Activated CD8-positive, alpha-beta memory T cell treated with anti-CD3 and anti-CD28 coated beads, Interleukin-2, amount 10 ng/mL, durations not matched to agents 7 days and 5 days (primary cell): ENCODE measurements at regions not wholly inside any gene's neighbourhood (a gene's known extent, or its start where the extent isn't known, plus 50 kb on each side); places are given as distances from the start of the nearest gene placed in this dataset.
"Not testable (repeated sequence)": the region's sequence is repeated elsewhere in the genome, so short reads cannot be mapped to it uniquely, and the experiment has no call there.

ENCODE experiments used
- ATAC-seq: fragments of 150-1000 bp; cut with Tn5 transposase; one replicate; pipeline ENCODE4 v1.10.0; 2021; ENCODE audit warnings: moderate library complexity
- CTCF ChIA-PET: fragments of 350-600 bp; sonication (Branson Sonifier 250); formaldehyde crosslinking; loops from one replicate; lab custom pipeline; 2021; ENCODE audit warnings: antibody characterized with exemption; lab: Charles Lee
- DNase-seq: peaks from one replicate; pipeline ENCODE4 v3.0.0-alpha.2; 2020
- H3K27ac Mint-ChIP-seq: one replicate; pipeline ENCODE4 v1.8.0; 2021; ENCODE audit warnings: mild to moderate bottlenecking, mixed read lengths
- H3K27me3 Mint-ChIP-seq: one replicate; pipeline ENCODE4 v1.8.0; 2021; ENCODE audit warnings: mixed read lengths
- H3K36me3 Mint-ChIP-seq: one replicate; pipeline ENCODE4 v1.8.0; 2021; ENCODE audit warnings: mild to moderate bottlenecking, mixed read lengths
- H3K4me1 Mint-ChIP-seq: one replicate; pipeline ENCODE4 v1.8.0; 2021; ENCODE audit warnings: mixed read lengths
- H3K4me3 Mint-ChIP-seq: one replicate; pipeline ENCODE4 v1.8.0; 2021; ENCODE audit warnings: mild to moderate bottlenecking, moderate library complexity, mixed read lengths
- H3K9me3 Mint-ChIP-seq: one replicate; pipeline ENCODE4 v1.8.0; 2022; ENCODE audit warnings: low read depth, mixed read lengths

- Mint-ChIP-seq H3K4me1 (no peaks in the 10 kb centered on the region), H3K27ac (no peak overlapping the region), H3K9me3 (no peaks in the 10 kb centered on the region), H3K36me3 (no peaks in the 10 kb centered on the region), H3K4me3 (no peak overlapping the region), H3K27me3 (no peaks in the 10 kb centered on the region)
- no peak for DNase-seq
- CTCF ChIA-PET, result no interaction called here
- ATAC-seq, result no peak
Measured at GRCh38 chr6:147678253-147678652, 169.8 kb downstream of the SAMD5 start.

GRCh38 chr6:147684906-147685305 is 176.4 kb downstream of the SAMD5 start:
- Mint-ChIP-seq H3K9me3 (no peaks in the 10 kb centered on the region), H3K4me3 (no peak overlapping the region), H3K27ac (no peak overlapping the region), H3K36me3 (no peaks in the 10 kb centered on the region), H3K4me1 (no peaks in the 10 kb centered on the region), H3K27me3 (no peaks in the 10 kb centered on the region)
- ATAC-seq (no peak), DNase-seq (no peak)
- CTCF ChIA-PET, result no interaction called here

GRCh38 chr6:147689398-147689797 is 180.9 kb downstream of the SAMD5 start:
- DNase-seq (no peak), ATAC-seq (no peak)
- H3K36me3 Mint-ChIP-seq, result no peaks in the 10 kb centered on the region
- H3K27me3 Mint-ChIP-seq, result no peaks in the 10 kb centered on the region
- H3K4me3 Mint-ChIP-seq, result no peak overlapping the region
- H3K9me3 Mint-ChIP-seq, result no peaks in the 10 kb centered on the region
- no peak overlapping the region for H3K27ac Mint-ChIP-seq
- CTCF ChIA-PET, result no interaction called here
- no peaks in the 10 kb centered on the region for H3K4me1 Mint-ChIP-seq

- no peaks in the 10 kb centered on the region for H3K4me1 Mint-ChIP-seq
Measured at GRCh38 chr6:147691446-147691845, 183.0 kb downstream of the SAMD5 start.

GRCh38 chr6:147693181-147693580 is 184.7 kb downstream of the SAMD5 start:
- no peaks in the 10 kb centered on the region for H3K9me3 Mint-ChIP-seq
- no peak overlapping the region for H3K27ac Mint-ChIP-seq
- no peaks in the 10 kb centered on the region for H3K4me1 Mint-ChIP-seq
- ATAC-seq (no peak), DNase-seq (no peak)
- H3K36me3 Mint-ChIP-seq, result no peaks in the 10 kb centered on the region
- H3K4me3 Mint-ChIP-seq, result no peak overlapping the region
- CTCF ChIA-PET, result no interaction called here
- H3K27me3 Mint-ChIP-seq, result no peaks in the 10 kb centered on the region

More at GRCh38 chr6:147691446-147691845, 183.0 kb downstream of the SAMD5 start:
- CTCF ChIA-PET, result no interaction called here
- no peaks in the 10 kb centered on the region for H3K27me3 Mint-ChIP-seq
- DNase-seq (no peak), ATAC-seq (no peak)
- no peaks in the 10 kb centered on the region for H3K36me3 Mint-ChIP-seq
- H3K9me3 Mint-ChIP-seq, result no peaks in the 10 kb centered on the region
- H3K4me3 Mint-ChIP-seq, result no peak overlapping the region
- no peak overlapping the region for H3K27ac Mint-ChIP-seq

- CTCF ChIA-PET, H3K4me3 Mint-ChIP-seq, DNase-seq, H3K9me3 Mint-ChIP-seq, H3K27me3 Mint-ChIP-seq, ATAC-seq, H3K36me3 Mint-ChIP-seq, H3K27ac Mint-ChIP-seq, H3K4me1 Mint-ChIP-seq: not testable (repeated sequence)
Measured at GRCh38 chr6:147694556-147694955, 186.1 kb downstream of the SAMD5 start.

- Mint-ChIP-seq H3K4me1 (no peaks in the 10 kb centered on the region), H3K9me3 (no peaks in the 10 kb centered on the region), H3K36me3 (no peaks in the 10 kb centered on the region), H3K27me3 (no peaks in the 10 kb centered on the region), H3K4me3 (no peak overlapping the region), H3K27ac (no peak overlapping the region)
- CTCF ChIA-PET, result no interaction called here
- DNase-seq (no peak), ATAC-seq (no peak)
Measured at GRCh38 chr6:147695819-147696218, 187.3 kb downstream of the SAMD5 start.

- ATAC-seq (no peak), DNase-seq (no peak)
- H3K27ac Mint-ChIP-seq, result no peak overlapping the region
- H3K36me3 Mint-ChIP-seq, result no peaks in the 10 kb centered on the region
- CTCF ChIA-PET, result no interaction called here
- H3K4me3 Mint-ChIP-seq, result no peak overlapping the region
- H3K4me1 Mint-ChIP-seq, result no peaks in the 10 kb centered on the region
- no peaks in the 10 kb centered on the region for H3K27me3 Mint-ChIP-seq
- H3K9me3 Mint-ChIP-seq, result no peaks in the 10 kb centered on the region
Measured at GRCh38 chr6:147699140-147699539, 190.7 kb downstream of the SAMD5 start.

- CTCF ChIA-PET, result no interaction called here
- no peaks in the 10 kb centered on the region for H3K9me3 Mint-ChIP-seq
- no peak for ATAC-seq
Measured at GRCh38 chr6:147699637-147700036, 191.1 kb downstream of the SAMD5 start.

GRCh38 chr6:147700436-147701209 is 192.1 kb downstream of the SAMD5 start:
- Mint-ChIP-seq H3K9me3 (no peaks in the 10 kb centered on the region), H3K36me3 (no peaks in the 10 kb centered on the region), H3K4me3 (no peak overlapping the region), H3K4me1 (no peaks in the 10 kb centered on the region), H3K27ac (no peak overlapping the region), H3K27me3 (no peaks in the 10 kb centered on the region)
- no peak for ATAC-seq
- DNase-seq, result no peak
- CTCF ChIA-PET, result interaction anchor here (0.7 kb wide), 1 partner anchor 585 kb away, joined by 3 read pairs; no protein-coding TSS in a partner anchor

More at GRCh38 chr6:147699637-147700036, 191.1 kb downstream of the SAMD5 start:
- no peaks in the 10 kb centered on the region for H3K36me3 Mint-ChIP-seq
- no peak overlapping the region for H3K4me3 Mint-ChIP-seq
- H3K27me3 Mint-ChIP-seq, result no peaks in the 10 kb centered on the region
- H3K27ac Mint-ChIP-seq, result no peak overlapping the region
- H3K4me1 Mint-ChIP-seq, result no peaks in the 10 kb centered on the region
- no peak for DNase-seq

GRCh38 chr6:147704691-147705090 is 196.2 kb downstream of the SAMD5 start:
- no peaks in the 10 kb centered on the region for H3K9me3 Mint-ChIP-seq
- H3K4me1 Mint-ChIP-seq, result no peaks in the 10 kb centered on the region
- CTCF ChIA-PET, result no interaction called here
- ATAC-seq (no peak), DNase-seq (no peak)
- H3K27ac Mint-ChIP-seq, result no peak overlapping the region
- H3K4me3 Mint-ChIP-seq, result no peak overlapping the region
- H3K27me3 Mint-ChIP-seq, result no peaks in the 10 kb centered on the region
- H3K36me3 Mint-ChIP-seq, result no peaks in the 10 kb centered on the region

GRCh38 chr6:147707524-147707923 is 199.0 kb downstream of the SAMD5 start:
- Mint-ChIP-seq H3K27ac (no peak overlapping the region), H3K4me3 (no peak overlapping the region), H3K9me3 (no peaks in the 10 kb centered on the region), H3K36me3 (no peaks in the 10 kb centered on the region), H3K27me3 (no peaks in the 10 kb centered on the region), H3K4me1 (no peaks in the 10 kb centered on the region)
- ATAC-seq (no peak), DNase-seq (no peak)
- CTCF ChIA-PET, result no interaction called here

GRCh38 chr6:147708170-147708569 is 199.7 kb downstream of the SAMD5 start:
- Mint-ChIP-seq H3K36me3 (no peaks in the 10 kb centered on the region), H3K4me3 (no peak overlapping the region), H3K9me3 (no peaks in the 10 kb centered on the region), H3K27ac (no peak overlapping the region), H3K4me1 (no peaks in the 10 kb centered on the region), H3K27me3 (no peaks in the 10 kb centered on the region)
- DNase-seq (no peak), ATAC-seq (no peak)
- CTCF ChIA-PET, result no interaction called here

GRCh38 chr6:147709396-147710272 is 201.1 kb downstream of the SAMD5 start:
- Mint-ChIP-seq H3K4me3 (no peak overlapping the region), H3K9me3 (no peaks in the 10 kb centered on the region), H3K4me1 (no peaks in the 10 kb centered on the region), H3K27me3 (no peaks in the 10 kb centered on the region), H3K36me3 (no peaks in the 10 kb centered on the region), H3K27ac (no peak overlapping the region)
- CTCF ChIA-PET, result no interaction called here
- ATAC-seq, result no peak
- DNase-seq, result no peak
